CD4-positive, alpha-beta T cell treated with Interleukin-15 for 4 hours (primary cell): ENCODE measurements at regions not wholly inside any gene's neighbourhood (a gene's known extent, or its start where the extent isn't known, plus 50 kb on each side); places are given as distances from the start of the nearest gene placed in this dataset.
A peak's percentile ranks its signal among the peaks of the same experiment; 100 is the strongest.
"Not testable (repeated sequence)": the region's sequence is repeated elsewhere in the genome, so short reads cannot be mapped to it uniquely, and the experiment has no call there.

Experiments used
- DNase-seq: peaks from one replicate; pipeline ENCODE4 v3.0.0-alpha.2; 2020; ENCODE audit warnings: low spot score

DNA sequence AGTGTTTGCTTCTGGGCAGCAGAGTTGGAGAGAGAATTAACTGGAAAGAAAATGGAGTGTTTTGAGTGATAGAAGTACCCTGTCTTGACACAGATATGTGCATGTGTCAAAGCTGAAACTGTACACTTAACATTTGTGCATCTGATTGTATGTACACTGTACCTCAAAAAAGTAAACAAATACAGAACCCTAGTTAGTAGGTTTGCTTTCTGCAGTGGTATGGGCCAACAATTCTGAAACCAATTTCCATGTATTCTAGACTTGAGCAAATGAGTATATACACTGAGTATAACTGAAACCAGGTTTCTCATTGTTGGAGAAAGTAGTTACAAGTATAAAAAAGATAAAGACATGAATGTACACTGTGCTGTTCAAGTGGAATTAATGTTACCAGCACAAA is 52.4 kb downstream of the ELAPOR2 start:
- no peak for DNase-seq

GRCh38 chr7:87004956-87005355 is 54.5 kb downstream of the ELAPOR2 start:
- no peak for DNase-seq

DNA sequence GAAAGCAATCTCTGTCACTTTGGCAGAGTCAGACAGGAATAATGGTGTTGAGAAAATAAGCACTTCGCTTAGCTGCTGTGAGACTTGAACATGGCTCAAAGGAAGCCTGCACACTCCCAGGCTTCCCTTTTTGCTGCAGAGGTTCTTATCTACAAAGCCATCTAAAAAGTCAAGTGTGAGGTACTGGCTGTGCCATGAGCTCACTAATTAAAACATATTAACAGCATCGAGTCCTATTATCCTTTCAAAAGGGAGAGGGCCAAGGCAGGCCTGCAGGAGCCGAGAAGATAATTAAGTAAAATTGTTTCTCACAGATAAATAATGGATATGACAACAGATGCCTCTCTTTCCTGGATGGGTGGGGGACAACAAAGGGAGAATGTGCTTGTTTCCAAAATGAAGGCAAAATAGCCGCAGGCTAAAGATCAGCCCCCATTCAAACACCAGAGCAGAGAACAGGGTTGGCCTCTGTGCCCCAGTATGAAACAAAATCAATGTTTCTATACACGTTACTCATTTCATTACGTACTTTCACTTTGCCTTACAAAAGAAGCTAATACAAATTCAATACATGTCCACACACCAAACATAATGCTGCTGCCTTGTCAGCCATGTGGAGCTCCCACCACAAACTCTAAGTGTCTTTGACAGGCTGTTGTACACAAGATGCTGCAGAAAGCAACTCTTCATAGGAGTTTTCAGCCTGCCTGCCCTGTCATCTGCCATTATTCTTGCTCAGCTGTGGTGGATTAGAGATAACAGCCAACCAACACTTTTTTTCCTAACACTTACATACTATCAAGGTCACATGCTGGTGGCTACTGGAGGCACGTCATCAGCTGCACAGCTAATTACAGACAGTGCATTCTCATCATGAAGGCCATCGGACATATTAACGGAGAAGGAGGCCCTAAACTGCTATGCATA is 55.3 kb downstream of the ELAPOR2 start:
- DNase-seq, result no peak

- DNase-seq, result no peak
Measured at GRCh38 chr7:87001214-87001613, 58.2 kb downstream of the ELAPOR2 start.

GRCh38 chr7:87000344-87000743 is 59.1 kb downstream of the ELAPOR2 start:
- no peak for DNase-seq

- no peak for DNase-seq
Measured at GRCh38 chr7:86999750-87000149, 59.7 kb downstream of the ELAPOR2 start.

DNA sequence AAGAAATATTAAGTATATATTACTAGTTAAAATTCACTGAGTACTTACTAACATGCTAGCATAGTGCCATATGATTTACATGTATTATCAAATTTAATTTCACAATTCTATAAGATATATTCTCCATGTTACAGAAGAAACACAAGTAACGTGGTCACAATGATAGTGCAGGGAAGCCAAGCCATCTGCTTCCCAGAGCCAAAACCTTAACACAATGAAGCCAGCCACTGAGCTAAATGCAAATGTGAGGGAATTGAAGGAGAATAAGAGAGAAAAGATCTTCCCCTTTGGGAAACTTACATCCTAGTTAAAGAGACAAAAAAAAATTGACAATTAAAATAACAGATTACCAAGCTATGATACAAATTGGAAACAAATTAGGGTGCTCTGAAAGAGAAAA is 63.6 kb downstream of the ELAPOR2 start:
- DNase-seq, result no peak

DNA sequence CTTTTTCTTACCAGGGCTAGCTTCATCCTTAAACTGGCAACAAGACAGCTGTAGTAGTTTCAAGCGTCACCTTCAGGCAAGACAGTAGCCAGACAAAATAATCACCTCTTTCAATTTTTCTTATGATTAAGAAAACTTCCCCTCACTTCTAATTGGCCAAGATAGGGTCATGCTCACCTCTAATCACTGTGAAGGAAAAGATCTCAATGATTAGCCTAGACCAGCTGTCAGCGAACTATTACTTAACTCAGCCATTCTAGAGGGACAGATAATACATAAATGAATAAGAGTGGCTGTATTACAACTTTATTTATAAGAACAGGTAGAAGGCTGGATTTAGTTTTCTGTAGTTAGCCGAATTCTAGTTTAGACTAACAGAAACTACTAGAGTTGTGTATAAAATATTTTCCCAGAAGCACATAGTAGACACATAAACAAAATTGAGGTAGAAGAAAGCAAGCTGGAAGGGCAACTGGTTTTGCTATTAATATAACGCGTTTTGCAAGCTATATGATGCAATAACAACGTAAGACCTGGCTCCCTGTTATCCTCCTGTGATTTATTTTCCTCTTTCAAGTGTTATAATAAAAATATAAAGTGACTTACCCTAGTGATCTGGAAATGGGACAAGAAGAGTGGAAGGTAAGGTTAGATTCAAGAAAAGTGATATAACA is 64.3 kb downstream of the ELAPOR2 start:
- no peak for DNase-seq

DNA sequence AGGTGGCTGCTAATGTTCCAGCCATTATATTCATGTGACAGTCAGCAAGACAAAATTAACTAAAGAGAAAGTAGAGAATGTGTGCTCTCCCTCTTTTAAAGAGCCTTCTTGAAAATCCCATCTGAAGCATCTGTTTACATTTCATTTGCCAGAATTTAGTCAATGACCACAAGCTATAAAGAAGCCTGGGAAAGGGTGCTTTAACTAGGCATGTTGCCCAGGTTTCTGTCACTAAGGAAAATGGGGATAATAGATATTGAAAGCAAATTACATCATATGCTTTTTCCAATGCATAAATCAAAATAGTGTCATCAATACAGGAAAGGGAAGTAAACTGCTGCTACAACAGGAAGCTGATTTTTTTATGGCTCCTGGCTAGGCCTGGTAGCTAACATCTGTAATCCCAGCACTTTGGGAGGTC is 67.7 kb downstream of the ELAPOR2 start:
- no peak for DNase-seq

- no peak for DNase-seq
Measured at GRCh38 chr7:86991093-86991769, 68.2 kb downstream of the ELAPOR2 start.

DNA sequence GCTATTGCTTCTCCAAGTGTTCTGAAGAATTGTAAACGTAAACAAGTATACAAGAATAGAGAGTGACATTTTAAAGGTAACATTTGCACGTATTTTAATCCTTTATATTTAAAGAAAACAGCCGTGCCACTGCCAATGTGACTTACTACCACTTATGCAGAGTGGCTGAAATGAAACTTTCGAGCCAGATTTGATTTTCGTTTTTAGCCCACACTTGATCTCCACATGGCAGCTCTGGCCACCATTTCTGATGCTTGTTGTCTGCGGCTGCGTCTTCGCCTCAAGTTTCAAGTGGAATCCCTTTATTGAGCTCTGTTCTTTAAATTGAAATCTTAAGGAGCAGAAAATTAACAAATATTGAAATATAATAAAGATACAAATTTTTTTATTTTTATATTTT is 70.0 kb downstream of the ELAPOR2 start:
- DNase-seq, result no peak

GRCh38 chr7:86987834-86988233 is 71.6 kb downstream of the ELAPOR2 start:
- not testable (repeated sequence) for DNase-seq

DNA sequence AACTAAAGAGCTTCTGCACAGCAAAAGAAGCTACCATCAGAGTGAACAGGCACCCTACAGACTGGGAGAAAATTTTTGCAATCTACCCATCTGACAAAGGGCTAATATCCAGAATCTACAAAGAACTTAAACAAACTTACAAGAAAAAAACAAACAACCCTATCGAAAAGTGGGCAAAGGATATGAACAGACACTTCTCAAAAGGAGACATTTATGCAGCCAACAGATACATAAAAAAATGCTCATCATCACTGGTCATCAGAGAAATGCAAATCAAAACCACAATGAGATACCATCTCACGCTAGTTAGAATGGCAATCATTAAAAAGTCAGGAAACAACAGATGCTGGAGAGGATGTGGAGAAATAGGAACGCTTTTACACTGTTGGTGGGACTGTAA is 72.1 kb downstream of the ELAPOR2 start:
- not testable (repeated sequence) for DNase-seq

- not testable (repeated sequence) for DNase-seq
Measured at GRCh38 chr7:86985342-86985741, 74.1 kb downstream of the ELAPOR2 start.

GRCh38 chr7:86983654-86984053 is 75.8 kb downstream of the ELAPOR2 start:
- not testable (repeated sequence) for DNase-seq

DNA sequence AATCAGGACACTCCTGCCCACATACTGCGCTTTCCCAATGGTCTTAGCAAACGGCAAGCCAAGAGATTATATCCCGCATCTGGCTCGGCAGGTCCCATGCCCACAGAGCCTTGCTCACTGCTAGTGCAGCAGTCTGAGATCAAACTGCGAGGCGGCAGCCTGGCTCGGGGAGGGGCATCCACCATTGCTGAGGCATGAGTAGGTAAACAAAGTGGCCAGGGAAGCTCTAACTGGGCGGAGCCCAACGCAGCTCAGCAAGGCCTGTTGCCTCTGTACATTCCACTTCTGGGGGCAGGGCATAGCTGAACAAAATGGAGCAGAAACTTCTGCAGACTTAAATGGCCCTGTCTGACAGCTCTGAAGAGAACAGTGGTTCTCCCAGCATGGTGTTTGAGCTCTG is 77.5 kb downstream of the ELAPOR2 start:
- DNase-seq, result not testable (repeated sequence)

GRCh38 chr7:86981127-86981526 is 78.3 kb downstream of the ELAPOR2 start:
- DNase-seq, result no peak

DNA sequence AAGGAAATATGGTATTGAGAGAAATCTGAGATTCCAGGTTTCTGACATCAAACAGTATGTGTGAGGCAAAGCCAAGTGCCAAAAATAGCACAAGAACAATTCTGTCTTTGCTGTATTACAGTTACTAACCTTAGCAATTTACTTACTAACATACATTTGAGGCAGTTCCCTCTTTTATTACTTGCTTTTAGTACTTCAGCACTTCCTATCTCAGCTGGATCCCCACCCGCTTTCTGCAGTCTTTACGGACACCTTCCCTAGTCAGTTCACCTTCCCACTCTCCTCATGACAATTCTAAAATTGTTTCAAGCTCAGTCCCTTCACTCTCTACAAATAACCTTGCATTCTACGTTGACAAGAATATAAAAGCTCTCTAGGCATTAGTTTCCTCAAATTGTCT is 79.2 kb downstream of the ELAPOR2 start:
- DNase-seq, result no peak

- peak; percentile 68 for DNase-seq
Measured at GRCh38 chr7:86978808-86979506, 80.5 kb downstream of the ELAPOR2 start.

DNA sequence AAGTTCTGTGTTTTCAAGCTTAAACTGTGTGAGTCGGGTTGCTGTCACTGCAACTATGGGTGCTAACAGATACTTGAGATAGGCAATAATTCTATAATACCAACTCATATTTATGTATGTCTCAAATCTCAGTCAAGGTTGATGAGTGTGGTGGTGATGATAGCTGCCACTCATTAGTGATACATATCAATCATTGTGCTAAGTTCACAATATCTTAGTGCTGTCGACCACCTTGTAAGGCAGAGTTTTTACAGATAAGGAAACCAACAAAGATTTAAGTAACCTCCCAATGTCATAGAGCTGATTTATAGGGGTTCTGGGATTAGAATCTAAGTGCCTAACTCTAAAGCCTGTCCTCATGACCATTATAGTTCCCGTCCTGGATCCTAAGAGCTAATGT is 82.5 kb downstream of the ELAPOR2 start:
- DNase-seq, result no peak

DNA sequence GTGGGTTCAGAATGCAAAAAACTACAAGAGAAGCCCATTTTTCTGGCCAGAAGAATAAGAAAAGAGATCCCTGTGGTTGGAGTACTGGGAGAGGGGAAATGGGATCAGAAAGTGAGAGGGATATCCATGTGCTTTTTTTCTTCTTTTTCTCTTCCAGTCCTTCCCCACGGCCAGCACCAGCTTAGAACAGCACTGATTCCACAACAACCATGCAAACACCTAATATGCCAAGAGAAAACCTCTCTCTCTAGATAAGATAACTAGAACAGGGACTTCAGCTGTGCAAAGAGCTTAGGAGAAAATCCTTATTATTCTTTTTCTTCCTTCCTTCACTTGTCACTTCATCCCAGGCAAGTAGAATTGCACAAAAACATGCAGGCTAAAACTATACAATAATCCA is 83.5 kb downstream of the ELAPOR2 start:
- DNase-seq, result no peak

- DNase-seq, result no peak
Measured at GRCh38 chr7:86975449-86975848, 84.0 kb downstream of the ELAPOR2 start.
